Dedifferentiated amniotic fluid mesenchymal stem cell (primary cell): ENCODE measurements at regions not wholly inside any gene's neighbourhood (a gene's known extent, or its start where the extent isn't known, plus 50 kb on each side); places are given as distances from the start of the nearest gene placed in this dataset.
A peak's percentile ranks its signal among the peaks of the same experiment; 100 is the strongest.

Source experiments
- DNase-seq: peaks from one replicate; pipeline ENCODE4 v3.0.0-alpha.2; 2016; ENCODE audit errors: extremely low spot score

GRCh38 chr12:43095669-43096280, 456.2 kb downstream of the ADAMTS20 start:
- DNase-seq: no peak

GRCh38 chr12:43094886-43095575, 457.0 kb downstream of the ADAMTS20 start:
- DNase-seq: no peak

GRCh38 chr12:43090981-43091380, 461.0 kb downstream of the ADAMTS20 start:
- no peak for DNase-seq

GRCh38 chr12:43087195-43088091, 464.6 kb downstream of the ADAMTS20 start:
- no peak for DNase-seq

- no peak for DNase-seq
Measured at GRCh38 chr12:43079476-43079875, 472.5 kb downstream of the ADAMTS20 start.

- no peak for DNase-seq
Measured at GRCh38 chr12:43078976-43079375, 473.0 kb downstream of the ADAMTS20 start.

- DNase-seq: no peak
Measured at GRCh38 chr12:43072431-43072830, 479.6 kb downstream of the ADAMTS20 start.

- no peak for DNase-seq
Measured at GRCh38 chr12:43069768-43070221, 480.2 kb upstream of the PRICKLE1 start.

GRCh38 chr12:43066471-43066870, 476.9 kb upstream of the PRICKLE1 start:
- no peak for DNase-seq

- peak; percentile 48 for DNase-seq
Measured at GRCh38 chr12:43063650-43064049, 474.1 kb upstream of the PRICKLE1 start.

- DNase-seq: no peak
Measured at GRCh38 chr12:43062201-43062895, 472.8 kb upstream of the PRICKLE1 start.

- DNase-seq: no peak
Measured at GRCh38 chr12:43060742-43061141, 471.2 kb upstream of the PRICKLE1 start.

- no peak for DNase-seq
Measured at GRCh38 chr12:43058616-43059015, 469.1 kb upstream of the PRICKLE1 start.

- no peak for DNase-seq
Measured at GRCh38 chr12:43057566-43057965, 468.0 kb upstream of the PRICKLE1 start.

GRCh38 chr12:43054085-43054484, 464.5 kb upstream of the PRICKLE1 start:
- DNase-seq: no peak

GRCh38 chr12:43052441-43052840, 462.9 kb upstream of the PRICKLE1 start:
- DNase-seq: no peak

- DNase-seq: no peak
Measured at GRCh38 chr12:43044241-43044640, 454.7 kb upstream of the PRICKLE1 start.

GRCh38 chr12:43038991-43039390, 449.4 kb upstream of the PRICKLE1 start:
- DNase-seq: no peak

- DNase-seq: no peak
Measured at GRCh38 chr12:43029971-43030370, 440.4 kb upstream of the PRICKLE1 start.

- no peak for DNase-seq
Measured at GRCh38 chr12:43028826-43029225, 439.3 kb upstream of the PRICKLE1 start.

GRCh38 chr12:43022838-43023237, 433.3 kb upstream of the PRICKLE1 start:
- no peak for DNase-seq
